ENCODE measurements at regions not wholly inside any gene's neighbourhood (a gene's known extent, or its start where the extent isn't known, plus 50 kb on each side); places are given as distances from the start of the nearest gene placed in this dataset.

GRCh38 chr6:122035173-122035572 is 364.3 kb upstream of the HSF2 start:
- TF ChIP-seq GATA2 (IDR thresholded peaks at IDR 0.05; ENCODE audit: low read depth, low read length) (no peak), GATA3 (IDR thresholded peaks at IDR 0.05; ENCODE audit: low read depth, low read length) (no peak)

Measured in SH-SY5Y (cell line).